HEK293 (cell line): ENCODE measurements at regions not wholly inside any gene's neighbourhood (a gene's known extent, or its start where the extent isn't known, plus 50 kb on each side); places are given as distances from the start of the nearest gene placed in this dataset.

Source experiments
- CTCF ChIA-PET: fragments of 350-600 bp; formaldehyde crosslinking; extraction: SDS; loops from one replicate; lab custom pipeline; 2021; ENCODE audit warnings: antibody characterized with exemption; lab: Yijun Ruan, JAX
- POLR2A ChIA-PET: fragments of 300-600 bp; formaldehyde crosslinking; extraction: SDS; loops from one replicate; lab custom pipeline; 2020; ENCODE audit warnings: antibody characterized with exemption, inconsistent platforms; lab: Yijun Ruan, JAX
- H3K27ac ChIP-seq: fragments of 200-500 bp; sonication (Bioruptor generic); 2 replicates; pipeline ENCODE4 v1.5.1; 2014; ENCODE audit warnings: low read depth, low read length, control low read depth, inconsistent platforms; ENCODE audit errors: extremely low read depth
- H3K36me3 ChIP-seq, 2 experiments: fragments of 200-500 bp in 1 of 2; sonication (Bioruptor generic) in 1 of 2; 1 replicate in 1 of 2; 2 replicates in 1 of 2; pipeline ENCODE4 v1.5.1; 2014 to 2017; ENCODE audit warnings: inconsistent platforms in 2 of 2, low read length in 2 of 2; ENCODE audit not compliant: control insufficient read depth in 2 of 2, insufficient read depth in 1 of 2
- H3K4me1 ChIP-seq: fragments of 200-500 bp; sonication (Bioruptor generic); 2 replicates; pipeline ENCODE4 v1.5.1; 2014; ENCODE audit warnings: mild to moderate bottlenecking, low read length, inconsistent platforms; ENCODE audit not compliant: control insufficient read depth, insufficient read depth
- H3K4me3 ChIP-seq: 2 replicates; pipeline ENCODE4 v1.5.1; 2011; ENCODE audit warnings: low read depth, mild to moderate bottlenecking, control low read depth, low read length, moderate library complexity
- H3K9me3 ChIP-seq: fragments of 200-500 bp; sonication (Bioruptor generic); 2 replicates; pipeline ENCODE4 v1.5.1; 2014; ENCODE audit warnings: low read depth, low read length, inconsistent platforms; ENCODE audit not compliant: control insufficient read depth, insufficient read depth
- CTCF ChIP-seq: fragments of 450-650 bp; formaldehyde crosslinking; IDR thresholded peaks from 2 replicates; pipeline ENCODE4 v1.5.1; 2016; ENCODE audit warnings: missing biosample characterization, missing genetic modification characterization
- HIC1 ChIP-seq: fragments of 450-650 bp; formaldehyde crosslinking; IDR thresholded peaks from 2 replicates; pipeline ENCODE4 v1.5.1; 2016; ENCODE audit warnings: missing biosample characterization, missing genetic modification characterization
- PRDM6 ChIP-seq: fragments of 450-650 bp; formaldehyde crosslinking; IDR thresholded peaks from 2 replicates; pipeline ENCODE4 v1.5.1; 2017; ENCODE audit warnings: missing biosample characterization, missing genetic modification characterization
- ZBTB11 ChIP-seq: fragments of 450-650 bp; formaldehyde crosslinking; conservative IDR thresholded peaks from 2 replicates; pipeline ENCODE4 v1.5.1; 2016; ENCODE audit warnings: low read depth, missing biosample characterization, missing genetic modification characterization
- ZBTB26 ChIP-seq: fragments of 450-650 bp; formaldehyde crosslinking; optimal IDR thresholded peaks from 2 replicates; pipeline ENCODE3; 2016; ENCODE audit warnings: missing biosample characterization, mild to moderate bottlenecking, missing genetic modification characterization
- ZBTB44 ChIP-seq: fragments of 450-650 bp; IDR thresholded peaks from 2 replicates; pipeline ENCODE4 v1.5.1; 2018; ENCODE audit warnings: missing biosample characterization, mild to moderate bottlenecking, missing genetic modification characterization
- ZBTB6 ChIP-seq: fragments of 450-650 bp; formaldehyde crosslinking; IDR thresholded peaks from 2 replicates; pipeline ENCODE4 v1.5.1; 2017; ENCODE audit warnings: missing biosample characterization, missing genetic modification characterization
- ZFHX2 ChIP-seq: fragments of 450-650 bp; formaldehyde crosslinking; conservative IDR thresholded peaks from 2 replicates; pipeline ENCODE4 v1.5.1; 2016; ENCODE audit warnings: missing biosample characterization, missing genetic modification characterization
- ZIC2 ChIP-seq: fragments of 450-650 bp; formaldehyde crosslinking; IDR thresholded peaks from 2 replicates; pipeline ENCODE4 v1.5.1; 2016; ENCODE audit warnings: missing biosample characterization, missing genetic modification characterization
- ZNF114 ChIP-seq: fragments of 450-650 bp; formaldehyde crosslinking; IDR thresholded peaks from 2 replicates; pipeline ENCODE4 v1.5.0; 2017; ENCODE audit warnings: missing biosample characterization, missing genetic modification characterization
- ZNF140 ChIP-seq: fragments of 450-650 bp; formaldehyde crosslinking; IDR thresholded peaks from 2 replicates; pipeline ENCODE4 v1.5.1; 2016; ENCODE audit warnings: missing biosample characterization, missing genetic modification characterization
- ZNF324 ChIP-seq: fragments of 450-650 bp; formaldehyde crosslinking; IDR thresholded peaks from 2 replicates; pipeline ENCODE4 v1.5.1; 2016; ENCODE audit warnings: missing biosample characterization, missing genetic modification characterization
- ZNF350 ChIP-seq: fragments of 450-650 bp; formaldehyde crosslinking; IDR thresholded peaks from 2 replicates; pipeline ENCODE4 v1.5.0; 2017; ENCODE audit warnings: missing biosample characterization, mild to moderate bottlenecking, missing genetic modification characterization
- ZNF366 ChIP-seq: fragments of 450-650 bp; formaldehyde crosslinking; conservative IDR thresholded peaks from 2 replicates; pipeline ENCODE4 v1.5.1; 2016; ENCODE audit warnings: missing biosample characterization, missing genetic modification characterization
- ZNF404 ChIP-seq: fragments of 450-650 bp; formaldehyde crosslinking; IDR thresholded peaks from 2 replicates; pipeline ENCODE4 v1.5.1; 2017; ENCODE audit warnings: missing biosample characterization, missing genetic modification characterization
- ZNF433 ChIP-seq: fragments of 450-650 bp; formaldehyde crosslinking; IDR thresholded peaks from 2 replicates; pipeline ENCODE4 v1.5.1; 2016; ENCODE audit warnings: missing biosample characterization, missing genetic modification characterization, low read depth
- ZNF658 ChIP-seq: fragments of 450-650 bp; formaldehyde crosslinking; IDR thresholded peaks from 2 replicates; pipeline ENCODE4; 2016; ENCODE audit warnings: missing biosample characterization, missing genetic modification characterization
- ZNF660 ChIP-seq: fragments of 450-650 bp; IDR thresholded peaks from 2 replicates; pipeline ENCODE4 v1.5.1; 2018; ENCODE audit warnings: missing biosample characterization, mild to moderate bottlenecking, missing genetic modification characterization
- ZNF707 ChIP-seq: fragments of 450-650 bp; formaldehyde crosslinking; IDR thresholded peaks from 2 replicates; pipeline ENCODE4 v1.5.1; 2016; ENCODE audit warnings: missing biosample characterization, missing genetic modification characterization
- ZNF843 ChIP-seq: fragments of 450-650 bp; formaldehyde crosslinking; IDR thresholded peaks from 2 replicates; pipeline ENCODE4 v1.5.1; 2016; ENCODE audit warnings: missing biosample characterization, missing genetic modification characterization

- TF ChIP-seq ZBTB26 (tag by site-specific recombination) (no peak), ZNF350 (tag by site-specific recombination) (no peak), ZNF114 (tag by site-specific recombination) (no peak), ZNF433 (no peak), ZNF324 (no peak), ZNF366 (tag by site-specific recombination) (no peak), ZNF843 (tag by site-specific recombination) (no peak), ZNF140 (tag by site-specific recombination) (no peak), ZBTB11 (tag by site-specific recombination) (no peak)
- TF ChIP-seq, all 188 proteins: peak for 0
- H3K27ac ChIP-seq = no peak overlapping the region
- no peak overlapping the region for H3K4me3 ChIP-seq
- CTCF ChIA-PET = no interaction called here
- POLR2A ChIA-PET = no interaction called here
- no peaks in the 10 kb centered on the region for H3K36me3 ChIP-seq
- no peaks in the 10 kb centered on the region for H3K9me3 ChIP-seq
- H3K4me1 ChIP-seq = no peaks in the 10 kb centered on the region
These were observed 50.9 kb upstream of the SPACA7 start for GRCh38 chr13:112325142-112325808.

GRCh38 chr13:112325920-112326645 lies 50.1 kb upstream of the SPACA7 start:
- H3K4me1 ChIP-seq = no peaks in the 10 kb centered on the region
- H3K4me3 ChIP-seq = no peak overlapping the region
- CTCF ChIA-PET = no interaction called here
- no peaks in the 10 kb centered on the region for H3K9me3 ChIP-seq
- H3K27ac ChIP-seq = no peak overlapping the region
- H3K36me3 ChIP-seq = no peaks in the 10 kb centered on the region
- POLR2A ChIA-PET = no interaction called here
- TF ChIP-seq ZNF658 (tag by site-specific recombination) = no peak
- TF ChIP-seq ZIC2 (tag by site-specific recombination) = peak; percentile 46; the same call in 1 of the 2 replicates
- TF ChIP-seq HIC1 (tag by site-specific recombination) = peak; percentile 46; the same call in 1 of the 2 replicates
- no peak for TF ChIP-seq ZNF404 (tag by site-specific recombination)
- TF ChIP-seq CTCF (tag by site-specific recombination) = no peak
- peak; percentile 41 for TF ChIP-seq ZFHX2 (tag by site-specific recombination)
- no peak for TF ChIP-seq PRDM6 (tag by site-specific recombination)
- no peak for TF ChIP-seq ZNF660 (tag by site-specific recombination)
- no peak for TF ChIP-seq ZBTB44 (tag by site-specific recombination)
- no peak for TF ChIP-seq ZNF707 (tag by site-specific recombination)
- no peak for TF ChIP-seq ZBTB6
